Mucosa of descending colon (tissue), 3 donors: ENCODE measurements at regions not wholly inside any gene's neighbourhood (a gene's known extent, or its start where the extent isn't known, plus 50 kb on each side); places are given as distances from the start of the nearest gene placed in this dataset.

Experiments
- ATAC-seq: fragments of 200-7000 bp; cut with Tn5 transposase; one replicate; pipeline ENCODE4 v1.9.1; 2020; ENCODE audit warnings: mild to moderate bottlenecking, moderate library complexity
- DNase-seq, 3 donors: peaks; one replicate each; pipeline ENCODE4 v3.0.0-alpha.2; 2020
- H3K36me3 ChIP-seq: fragments of 200-600 bp; one replicate; pipeline ENCODE4 v1.8.0; 2021; ENCODE audit warnings: low read depth, mild to moderate bottlenecking
- H3K4me1 ChIP-seq: fragments of 200-600 bp; one replicate; pipeline ENCODE4 v1.8.0; 2021; ENCODE audit warnings: low read depth, mild to moderate bottlenecking
- H3K4me3 ChIP-seq: fragments of 200-600 bp; one replicate; pipeline ENCODE4 v1.8.0; 2021; ENCODE audit warnings: mild to moderate bottlenecking
- H3K9me3 ChIP-seq: fragments of 200-600 bp; one replicate; pipeline ENCODE4 v1.8.0; 2021; ENCODE audit warnings: mild to moderate bottlenecking
- intact Hi-C, 2 donors: fragments of 100-400 bp; cut with DNase I in 1 of 2; cut with micrococcal nuclease in 1 of 2; formaldehyde crosslinking; loops; one replicate each; pipeline versions ENCODE4 v1.11.0 to v1.11.1; 2022; cut with DNase I, micrococcal nuclease
- TF ChIP-seq, protein P1 (sequence below): fragments of 200-600 bp; IDR thresholded peaks from one replicate; pipeline ENCODE4 v1.8.0; 2022; ENCODE audit warnings: antibody characterized with exemption, mild to moderate bottlenecking
- donor health status: DM: no; HTN: no; CAD: no; lungs with moderate emphysema.
- donor health status: DM: no; HTN: no; CAD: no.
- donor health status: DM: no; HTN: yes; CAD: no.

DNA sequence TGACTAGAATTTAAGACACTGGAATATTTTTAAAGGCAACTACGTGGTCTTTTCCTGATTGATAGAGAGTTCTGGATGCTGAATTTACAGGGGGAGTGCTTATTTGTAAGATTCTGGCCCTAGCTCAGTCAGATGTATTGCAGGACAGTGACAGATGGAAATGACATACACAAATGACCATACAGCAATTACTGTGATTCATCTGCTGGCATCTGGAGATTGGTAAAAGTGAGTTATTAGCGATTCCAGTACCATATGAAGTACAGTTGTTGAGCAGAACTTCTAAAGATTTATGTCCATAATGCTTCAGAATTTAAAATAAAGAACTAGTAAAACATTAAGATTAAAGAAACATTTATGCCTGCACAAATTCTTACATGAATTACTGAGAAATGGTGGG, 243.2 kb downstream of the CRPPA start:
- Histone ChIP-seq H3K36me3 (no peaks in the 10 kb centered on the region), H3K4me1 (no peaks in the 10 kb centered on the region), H3K4me3 (no peak overlapping the region), H3K9me3 (no peaks in the 10 kb centered on the region)
- DNase-seq (no peak), ATAC-seq (no peak)
- TF ChIP-seq, protein P1, sequence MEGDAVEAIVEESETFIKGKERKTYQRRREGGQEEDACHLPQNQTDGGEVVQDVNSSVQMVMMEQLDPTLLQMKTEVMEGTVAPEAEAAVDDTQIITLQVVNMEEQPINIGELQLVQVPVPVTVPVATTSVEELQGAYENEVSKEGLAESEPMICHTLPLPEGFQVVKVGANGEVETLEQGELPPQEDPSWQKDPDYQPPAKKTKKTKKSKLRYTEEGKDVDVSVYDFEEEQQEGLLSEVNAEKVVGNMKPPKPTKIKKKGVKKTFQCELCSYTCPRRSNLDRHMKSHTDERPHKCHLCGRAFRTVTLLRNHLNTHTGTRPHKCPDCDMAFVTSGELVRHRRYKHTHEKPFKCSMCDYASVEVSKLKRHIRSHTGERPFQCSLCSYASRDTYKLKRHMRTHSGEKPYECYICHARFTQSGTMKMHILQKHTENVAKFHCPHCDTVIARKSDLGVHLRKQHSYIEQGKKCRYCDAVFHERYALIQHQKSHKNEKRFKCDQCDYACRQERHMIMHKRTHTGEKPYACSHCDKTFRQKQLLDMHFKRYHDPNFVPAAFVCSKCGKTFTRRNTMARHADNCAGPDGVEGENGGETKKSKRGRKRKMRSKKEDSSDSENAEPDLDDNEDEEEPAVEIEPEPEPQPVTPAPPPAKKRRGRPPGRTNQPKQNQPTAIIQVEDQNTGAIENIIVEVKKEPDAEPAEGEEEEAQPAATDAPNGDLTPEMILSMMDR = no peak
- intact Hi-C loops = no loop called here

GRCh38 chr7:16174253-16174652, 247.1 kb downstream of the CRPPA start:
- H3K4me1 ChIP-seq = no peaks in the 10 kb centered on the region
- peaks cover 5% of the 10 kb centered on the region for H3K9me3 ChIP-seq
- H3K36me3 ChIP-seq = no peaks in the 10 kb centered on the region
- ATAC-seq = no peak
- no peak overlapping the region for H3K4me3 ChIP-seq
- DNase-seq = no peak
- intact Hi-C loops = no loop called here
- TF ChIP-seq, protein P1 = no peak

- Histone ChIP-seq H3K4me1 (no peaks in the 10 kb centered on the region), H3K9me3 (peaks cover 5% of the 10 kb centered on the region), H3K36me3 (no peaks in the 10 kb centered on the region), H3K4me3 (no peak overlapping the region)
- intact Hi-C loops = no loop called here
- TF ChIP-seq, protein P1 = no peak
- DNase-seq (no peak), ATAC-seq (no peak)
These were observed 249.0 kb downstream of the CRPPA start for GRCh38 chr7:16172366-16172765.

DNA sequence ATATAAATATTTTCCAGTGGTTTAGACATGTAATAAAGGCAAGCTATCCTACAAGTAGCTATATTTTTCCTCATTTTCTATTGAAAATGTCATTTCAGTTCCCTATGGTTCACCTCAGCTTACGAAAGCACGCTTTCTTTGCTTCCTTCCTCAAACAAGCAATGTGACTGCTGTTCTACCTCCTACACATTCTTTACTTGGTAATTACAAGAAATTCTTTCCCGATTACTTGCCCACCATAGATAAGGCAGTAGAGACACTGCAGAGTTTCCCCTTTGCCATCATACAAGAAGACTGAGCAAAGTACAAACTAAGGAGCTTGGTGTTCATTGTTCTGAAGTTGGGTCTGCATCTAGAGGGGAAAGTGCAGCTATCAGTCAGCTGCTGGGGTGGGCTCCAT, 249.4 kb downstream of the CRPPA start:
- Histone ChIP-seq H3K4me1 (no peaks in the 10 kb centered on the region), H3K36me3 (no peaks in the 10 kb centered on the region), H3K4me3 (no peak overlapping the region), H3K9me3 (peaks cover 5% of the 10 kb centered on the region)
- TF ChIP-seq, protein P1 = no peak
- ATAC-seq = no peak
- no peak for DNase-seq
- intact Hi-C loops = no loop called here

GRCh38 chr7:16170671-16171070, 250.7 kb downstream of the CRPPA start:
- ATAC-seq = no peak
- Histone ChIP-seq H3K4me3 (no peak overlapping the region), H3K4me1 (no peaks in the 10 kb centered on the region), H3K36me3 (no peaks in the 10 kb centered on the region), H3K9me3 (peaks cover 5% of the 10 kb centered on the region)
- TF ChIP-seq, protein P1 = no peak
- intact Hi-C loops = no loop called here
- DNase-seq = no peak

GRCh38 chr7:16169537-16169936, 251.8 kb downstream of the CRPPA start:
- Histone ChIP-seq H3K36me3 (no peaks in the 10 kb centered on the region), H3K4me1 (no peaks in the 10 kb centered on the region), H3K9me3 (peaks cover 5% of the 10 kb centered on the region), H3K4me3 (no peak overlapping the region)
- DNase-seq (no peak), ATAC-seq (no peak)
- TF ChIP-seq, protein P1 = no peak
- intact Hi-C loops = no loop called here
